Brain microvascular endothelial cell (primary cell): ENCODE measurements at regions not wholly inside any gene's neighbourhood (a gene's known extent, or its start where the extent isn't known, plus 50 kb on each side); places are given as distances from the start of the nearest gene placed in this dataset.

Experiments
- DNase-seq: peaks from one replicate; pipeline ENCODE4 v3.0.0-alpha.2; 2020
- H3K27ac ChIP-seq: fragments of 250-450 bp; sonication (Bioruptor Pico); 2 replicates; pipeline ENCODE4 v1.5.1; 2020; ENCODE audit warnings: mild to moderate bottlenecking, moderate library complexity
- H3K27me3 ChIP-seq: fragments of 250-450 bp; sonication (Bioruptor Pico); replicated peaks from 2 replicates; pipeline ENCODE4 v1.5.1; 2020; ENCODE audit warnings: mild to moderate bottlenecking
- H3K36me3 ChIP-seq: fragments of 250-450 bp; sonication (Bioruptor Pico); replicated peaks from 2 replicates; pipeline ENCODE4 v1.5.1; 2020; ENCODE audit warnings: mild to moderate bottlenecking
- H3K4me3 ChIP-seq: 2 replicates; pipeline ENCODE4 v1.5.1; 2011; ENCODE audit warnings: low read depth, mild to moderate bottlenecking, control low read depth, low read length, moderate library complexity
- CTCF ChIP-seq: IDR thresholded peaks from 2 replicates; pipeline ENCODE4 v1.5.1; 2011; ENCODE audit warnings: low read depth, mild to moderate bottlenecking, moderate library complexity, low read length, control low read depth, inconsistent platforms; ENCODE audit errors: missing control alignments
- in situ Hi-C: cut with HindIII; loops from 2 replicates; pipeline ENCODE4 v1.10.0; 2017; ENCODE audit warnings: low sequenced_read_pairs, low pct_ligation_motif_present

- H3K27me3 ChIP-seq, result no peaks in the 10 kb centered on the region
- no peak for DNase-seq
- no peak for TF ChIP-seq CTCF
- in situ Hi-C loops, result no loop called here
- H3K4me3 ChIP-seq, result no peak overlapping the region
- no peaks in the 10 kb centered on the region for H3K36me3 ChIP-seq
- H3K27ac ChIP-seq, result no peak overlapping the region
These were observed 125.3 kb upstream of the KLF7 start for GRCh38 chr2:207290833-207291624.

- no peak overlapping the region for H3K4me3 ChIP-seq
- DNase-seq, result no peak
- H3K27me3 ChIP-seq, result no peaks in the 10 kb centered on the region
- no peaks in the 10 kb centered on the region for H3K36me3 ChIP-seq
- H3K27ac ChIP-seq, result no peak overlapping the region
- no peak for TF ChIP-seq CTCF
- in situ Hi-C loops, result no loop called here
These were observed 126.0 kb upstream of the KLF7 start for GRCh38 chr2:207291625-207292252.

GRCh38 chr2:207296265-207296948 is 130.7 kb upstream of the KLF7 start:
- TF ChIP-seq CTCF, result no peak
- no peak for DNase-seq
- Histone ChIP-seq H3K27ac (no peak overlapping the region), H3K4me3 (no peak overlapping the region), H3K27me3 (no peaks in the 10 kb centered on the region), H3K36me3 (no peaks in the 10 kb centered on the region)
- in situ Hi-C loops, result no loop called here

GRCh38 chr2:207300817-207301216 is 135.1 kb upstream of the KLF7 start:
- Histone ChIP-seq H3K27ac (no peak overlapping the region), H3K36me3 (no peaks in the 10 kb centered on the region), H3K27me3 (no peaks in the 10 kb centered on the region), H3K4me3 (no peak overlapping the region)
- DNase-seq, result no peak
- in situ Hi-C loops, result no loop called here
- TF ChIP-seq CTCF, result no peak

GRCh38 chr2:207304761-207305160 is 139.0 kb upstream of the KLF7 start:
- in situ Hi-C loops, result no loop called here
- H3K27ac ChIP-seq, result no peak overlapping the region
- H3K36me3 ChIP-seq, result no peaks in the 10 kb centered on the region
- TF ChIP-seq CTCF, result no peak
- no peak for DNase-seq
- H3K4me3 ChIP-seq, result no peak overlapping the region
- H3K27me3 ChIP-seq, result no peaks in the 10 kb centered on the region
